ENCODE measurements at regions not wholly inside any gene's neighbourhood (a gene's known extent, or its start where the extent isn't known, plus 50 kb on each side); places are given as distances from the start of the nearest gene placed in this dataset.
"Not testable (repeated sequence)": the region's sequence is repeated elsewhere in the genome, so short reads cannot be mapped to it uniquely, and the experiment has no call there.

DNA sequence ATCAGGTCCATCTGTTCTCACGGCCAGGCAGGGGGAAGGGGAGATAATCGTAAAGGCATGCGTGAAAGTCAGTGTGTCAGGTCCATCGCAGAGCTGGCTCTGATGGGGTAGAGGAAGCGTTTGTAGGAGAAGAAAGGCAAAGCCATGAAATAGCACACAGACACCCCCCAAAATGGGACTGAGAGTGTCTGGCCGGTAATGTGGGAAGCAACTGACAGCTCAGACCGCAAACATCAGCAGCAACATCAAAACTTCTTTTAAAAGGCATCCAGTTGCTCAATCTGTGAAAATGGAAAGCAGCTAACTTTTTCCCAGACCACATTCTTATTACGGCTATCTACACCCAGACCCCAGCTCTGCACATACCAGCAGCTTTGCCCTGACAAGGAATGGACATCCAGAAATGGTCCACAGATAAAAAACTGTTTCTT is 232.6 kb downstream of the EN1 start:
- DNase-seq (ENCODE audit: low spot score) = no peak

DNA sequence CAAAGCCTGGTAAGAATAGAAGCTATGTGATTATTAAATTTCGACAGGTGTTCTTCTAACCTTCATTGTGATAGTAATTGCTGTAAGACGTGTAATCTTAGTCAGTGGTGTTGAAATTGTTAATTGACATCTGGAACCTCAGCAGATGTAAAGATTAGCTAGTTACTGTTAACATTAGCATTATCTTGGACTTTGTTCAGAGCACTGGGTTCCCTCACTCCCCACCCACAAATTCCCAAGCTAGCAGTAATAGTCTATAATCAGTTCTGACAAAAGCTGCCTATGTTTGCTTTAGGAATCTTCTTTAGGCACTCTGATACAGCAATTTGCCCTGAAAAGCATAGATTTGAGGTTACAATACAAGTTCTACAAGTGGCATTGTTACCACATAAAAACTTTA is 233.7 kb downstream of the EN1 start:
- DNase-seq (ENCODE audit: low spot score) = peak; percentile 51

DNA sequence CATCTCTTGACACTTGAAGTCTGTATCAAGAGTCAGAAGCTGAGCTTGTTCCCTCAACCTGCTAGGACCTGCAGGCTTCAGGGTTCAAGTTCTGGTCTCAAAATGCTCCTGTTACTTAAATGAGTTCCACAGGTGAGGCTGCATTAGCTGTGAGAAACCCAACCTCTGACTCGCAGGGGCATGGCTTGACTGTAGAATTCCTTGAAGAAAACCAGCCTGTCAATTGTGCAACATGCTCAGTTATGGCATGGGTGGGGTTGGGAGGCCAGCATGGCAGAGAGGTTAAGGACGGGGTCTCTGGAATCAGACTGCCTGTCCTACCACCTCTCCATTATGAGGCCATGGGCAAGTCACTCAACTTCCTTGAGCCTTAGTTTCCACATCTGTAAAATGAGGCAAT is 235.8 kb downstream of the EN1 start:
- DNase-seq (ENCODE audit: low spot score) = no peak

DNA sequence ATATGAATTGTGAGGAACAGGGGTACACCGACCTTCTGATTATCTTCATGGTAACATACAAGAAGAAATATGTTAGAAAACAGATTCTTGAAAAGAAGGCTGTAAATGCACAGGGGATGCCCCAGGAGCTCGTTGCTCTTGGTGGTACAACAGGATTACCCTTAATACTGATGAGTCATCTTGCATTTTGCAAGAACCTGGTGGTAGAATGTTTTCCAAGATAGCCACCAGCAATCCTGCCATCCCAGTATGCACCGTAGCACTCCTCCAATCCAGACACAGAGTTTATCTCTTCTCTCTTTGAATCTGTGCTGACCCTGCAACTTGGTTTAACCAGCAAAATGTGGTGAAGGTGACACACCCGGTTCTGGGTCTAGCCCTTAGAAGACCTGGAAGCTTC is 238.3 kb downstream of the EN1 start:
- no peak for DNase-seq (ENCODE audit: low spot score)

DNA sequence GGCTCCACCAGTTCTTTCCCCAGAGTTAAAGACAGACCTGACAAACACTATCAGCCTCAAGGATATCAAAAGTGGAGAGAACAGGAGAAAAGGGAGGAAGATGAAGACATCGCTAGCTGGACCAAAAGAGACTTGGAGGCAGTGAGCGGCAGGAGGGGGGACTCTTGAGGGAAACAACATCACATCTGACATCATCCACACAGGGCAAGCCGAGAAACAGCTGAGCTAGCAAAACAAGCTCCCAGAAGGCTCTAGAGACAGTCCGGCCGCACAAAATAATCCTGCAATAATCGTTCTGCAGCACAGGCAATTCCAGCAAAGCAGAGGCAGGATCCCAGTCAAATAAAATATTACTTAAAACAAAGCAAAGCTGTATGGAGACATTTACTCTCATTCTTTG is 239.8 kb downstream of the EN1 start:
- DNase-seq (ENCODE audit: low spot score) = no peak

DNA sequence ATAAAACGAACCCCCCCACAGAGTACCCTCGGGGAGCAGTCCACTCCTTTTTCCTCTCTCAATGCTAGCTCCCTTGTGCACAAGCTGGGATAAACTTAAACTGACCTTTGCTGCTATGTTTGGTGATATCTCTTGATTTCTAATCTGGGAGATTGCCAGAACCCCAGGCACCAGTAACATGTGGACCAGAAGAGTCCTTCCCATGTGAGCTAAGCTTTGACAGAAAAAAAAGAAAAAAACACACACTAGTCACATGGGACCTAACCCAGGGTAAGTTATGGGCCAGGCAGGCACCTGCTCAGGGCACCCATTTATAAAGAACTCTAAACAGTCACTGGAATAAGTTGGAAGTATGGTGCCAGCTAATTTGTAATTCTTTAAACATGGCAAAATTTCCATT is 242.6 kb downstream of the EN1 start:
- DNase-seq (ENCODE audit: low spot score) = no peak

DNA sequence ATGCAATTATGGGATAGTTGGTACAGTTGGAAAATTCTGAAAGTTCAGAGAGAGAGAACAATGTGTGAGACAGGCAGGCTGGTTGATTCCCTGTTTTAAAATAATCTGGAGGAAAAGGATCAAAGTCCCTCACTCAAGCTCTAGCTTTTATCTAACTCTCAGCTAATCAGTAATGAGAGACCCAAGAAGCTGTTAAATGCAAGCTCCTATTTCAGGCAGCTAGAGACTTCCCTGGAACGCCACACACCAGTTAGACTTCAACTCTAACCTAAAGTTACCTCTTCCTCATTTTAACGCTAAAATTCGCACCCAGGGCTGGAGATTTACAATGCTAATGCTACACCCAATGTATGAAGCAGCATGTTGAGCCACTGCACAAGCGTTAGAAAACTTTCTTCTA is 243.1 kb downstream of the EN1 start:
- no peak for DNase-seq (ENCODE audit: low spot score)

DNA sequence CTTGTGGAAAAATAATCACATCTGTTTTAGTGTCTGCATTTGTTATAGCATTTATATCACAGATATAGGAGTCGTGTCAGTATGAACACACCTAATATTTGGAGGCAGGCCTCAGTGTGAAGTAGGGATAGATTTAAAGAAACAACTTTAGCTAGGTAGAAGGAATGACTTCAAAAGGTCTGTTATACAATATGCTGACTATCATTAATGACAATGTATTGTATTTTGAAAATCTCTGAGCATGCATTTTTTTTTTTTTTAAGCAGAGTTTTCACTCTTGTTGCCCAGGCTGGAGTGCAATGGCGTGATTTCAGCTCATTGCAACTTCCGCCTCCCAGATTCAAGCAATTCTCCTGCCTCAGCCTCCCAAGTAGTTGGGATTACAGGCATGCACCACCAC is 248.3 kb downstream of the EN1 start:
- DNase-seq (ENCODE audit: low spot score) = no peak

DNA sequence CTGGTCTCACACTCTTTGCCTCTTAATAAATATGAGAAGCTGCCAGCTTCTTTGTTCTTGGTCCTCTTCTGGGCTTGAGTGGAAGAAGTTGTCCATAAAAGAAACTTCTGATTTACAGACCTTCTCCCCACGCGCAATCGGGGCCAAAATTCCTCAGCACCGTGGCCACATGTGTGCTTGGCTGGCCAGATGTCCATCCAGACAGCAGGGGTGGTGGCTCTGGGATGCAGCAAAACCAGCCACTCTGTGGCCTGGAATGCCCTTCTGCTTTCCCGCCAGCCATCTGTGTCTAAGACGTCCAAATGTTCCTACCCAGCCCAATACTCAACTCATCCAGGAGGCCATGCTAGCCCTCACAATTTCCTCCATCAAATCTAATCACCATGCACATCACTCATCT is 250.8 kb downstream of the EN1 start:
- DNase-seq (ENCODE audit: low spot score) = no peak

DNA sequence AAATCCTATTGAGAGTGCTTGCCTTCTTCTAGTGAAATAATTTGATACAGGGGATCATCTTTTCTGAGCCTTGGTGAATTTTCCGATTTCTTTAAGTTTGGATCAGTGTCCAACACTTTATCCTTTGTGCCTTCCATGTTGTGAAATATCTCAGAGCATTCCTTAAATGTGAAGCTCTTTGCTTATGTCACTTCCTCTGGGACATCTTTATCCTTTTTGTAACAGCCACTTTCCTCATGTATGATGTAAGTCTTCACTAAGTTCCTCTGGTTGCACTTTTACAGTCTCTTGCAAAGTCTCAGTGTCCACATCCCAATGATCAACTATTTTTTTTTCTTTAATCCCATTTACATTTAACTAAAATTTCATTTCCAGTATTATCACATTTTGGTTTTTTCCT is 254.2 kb downstream of the EN1 start:
- DNase-seq (ENCODE audit: low spot score) = no peak

DNA sequence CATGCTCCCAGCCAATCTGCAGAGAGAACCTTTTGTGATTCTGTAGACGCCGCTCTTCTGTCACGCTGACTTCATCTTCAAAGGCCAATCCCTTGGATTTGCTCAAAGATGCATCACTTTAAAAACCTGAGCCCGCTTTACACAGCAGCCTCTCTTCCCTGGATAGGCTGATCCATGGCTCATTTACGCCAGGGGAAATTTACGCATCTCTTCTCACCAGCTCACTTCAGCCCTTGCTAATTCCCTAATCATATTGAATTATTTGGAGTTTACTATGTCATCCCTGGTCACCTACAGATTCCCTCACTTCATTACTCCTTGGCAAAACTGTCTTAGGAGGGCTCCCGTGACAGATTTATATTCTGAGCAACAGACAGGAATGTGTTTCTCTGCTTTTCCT is 256.2 kb downstream of the EN1 start:
- DNase-seq (ENCODE audit: low spot score) = no peak

DNA sequence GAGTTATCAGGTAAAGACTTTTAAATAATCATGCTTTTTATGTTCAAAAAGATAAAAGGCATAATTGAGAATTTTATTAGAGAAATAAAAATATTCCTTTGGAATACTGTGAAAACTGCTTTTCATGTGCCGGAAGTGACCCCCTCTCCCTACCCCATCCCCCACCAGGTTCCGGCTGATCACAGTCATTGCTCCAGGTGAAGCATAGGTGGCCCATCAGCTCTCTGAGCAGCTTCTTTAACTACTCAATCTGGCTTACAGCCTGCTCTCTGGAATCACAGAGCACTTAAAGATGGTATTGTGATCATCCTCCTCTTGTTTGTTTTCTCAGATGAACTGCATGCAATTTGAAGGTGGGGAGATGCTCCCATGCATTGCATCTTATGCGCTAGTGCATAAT is 257.7 kb downstream of the EN1 start:
- no peak for DNase-seq (ENCODE audit: low spot score)

DNA sequence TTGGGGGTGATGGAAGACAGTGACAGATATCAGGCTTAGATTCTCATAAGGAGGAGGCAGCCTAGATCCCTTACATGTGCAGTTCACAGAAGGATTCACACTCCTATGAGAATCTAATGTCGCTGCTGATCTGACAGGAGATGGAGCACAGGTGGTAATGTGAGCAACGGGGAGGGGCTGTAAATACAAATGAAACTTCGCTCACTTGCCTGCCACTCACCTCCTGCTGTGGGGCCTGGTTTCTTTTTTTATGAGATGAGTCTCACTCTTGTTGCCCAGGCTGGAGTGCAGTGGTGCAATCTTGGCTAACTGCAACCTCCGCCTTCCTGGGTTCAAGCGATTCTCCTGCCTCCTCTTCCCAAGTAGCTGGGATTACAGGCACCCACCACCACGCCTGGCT is 258.6 kb downstream of the EN1 start:
- no peak for DNase-seq (ENCODE audit: low spot score)

DNA sequence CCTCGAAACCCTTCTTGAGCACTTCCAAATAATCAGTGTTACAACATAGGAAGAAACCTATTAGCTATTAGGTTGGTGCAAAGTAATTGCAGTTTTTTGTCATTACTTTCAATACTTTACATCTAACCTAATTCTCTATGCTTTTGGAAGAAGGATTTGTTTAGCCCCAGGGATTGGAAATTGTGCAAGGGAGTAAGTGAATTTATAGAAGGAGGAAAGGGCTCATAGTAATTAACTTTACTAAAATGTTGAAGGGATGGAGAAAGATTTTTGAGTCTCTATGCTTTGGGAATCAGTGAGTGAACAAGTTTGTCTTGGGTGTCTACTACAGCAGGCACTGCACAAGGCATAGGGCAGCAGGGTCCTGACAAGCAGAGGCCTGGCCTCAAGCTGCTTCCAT is 261.1 kb downstream of the EN1 start:
- no peak for DNase-seq (ENCODE audit: low spot score)

DNA sequence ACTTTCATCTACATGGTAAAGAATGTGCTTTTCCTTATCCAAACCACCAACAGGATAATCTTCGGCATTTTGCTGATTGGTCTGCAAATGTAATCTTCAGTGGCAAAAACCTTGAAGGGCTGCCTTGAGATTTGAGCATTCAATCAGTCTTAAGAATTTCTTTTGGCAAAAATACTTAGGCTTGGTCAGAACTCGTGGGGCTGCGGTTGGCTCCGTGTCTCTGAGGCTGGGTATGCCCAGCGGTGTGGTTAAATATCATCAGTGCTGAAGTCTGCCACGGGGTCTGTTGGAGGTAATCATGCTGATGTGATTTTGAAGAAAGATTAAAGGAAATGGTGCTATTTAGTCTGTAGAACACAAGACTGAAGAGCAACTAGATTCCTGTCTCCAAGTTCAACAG is 262.6 kb downstream of the EN1 start:
- no peak for DNase-seq (ENCODE audit: low spot score)

DNA sequence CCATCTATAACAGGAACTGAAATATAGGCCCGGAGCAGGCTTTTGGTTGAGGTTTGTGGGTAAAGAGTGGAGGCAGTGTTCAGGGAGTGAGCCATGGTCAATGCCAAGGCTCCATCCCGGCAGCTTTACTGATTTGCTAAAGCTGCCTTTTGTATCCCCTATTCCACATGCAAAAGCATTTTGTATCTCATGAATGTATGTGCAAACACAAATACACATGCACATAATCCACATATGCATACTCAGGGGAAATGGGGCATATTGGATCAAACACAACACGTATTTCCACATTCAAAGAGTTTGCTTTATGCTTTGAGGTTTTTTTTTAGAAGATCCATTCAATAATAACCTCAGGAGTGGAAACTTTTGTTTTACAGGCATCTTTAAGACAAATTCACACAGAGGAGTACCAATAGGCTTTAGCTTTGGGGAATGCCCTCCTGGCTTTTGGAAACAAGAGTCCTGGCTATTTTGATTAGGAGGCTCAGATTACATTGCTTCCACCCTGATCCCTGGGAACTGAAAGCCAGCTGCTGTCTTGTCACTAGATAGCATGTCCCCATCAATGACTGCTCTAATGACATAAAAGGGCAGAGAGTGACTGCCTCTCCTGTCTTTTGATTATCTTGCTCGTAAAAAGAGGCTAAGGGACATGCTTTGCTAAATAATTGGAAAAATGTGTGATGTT is 263.2 kb downstream of the EN1 start:
- no peak for DNase-seq (ENCODE audit: low spot score)

DNA sequence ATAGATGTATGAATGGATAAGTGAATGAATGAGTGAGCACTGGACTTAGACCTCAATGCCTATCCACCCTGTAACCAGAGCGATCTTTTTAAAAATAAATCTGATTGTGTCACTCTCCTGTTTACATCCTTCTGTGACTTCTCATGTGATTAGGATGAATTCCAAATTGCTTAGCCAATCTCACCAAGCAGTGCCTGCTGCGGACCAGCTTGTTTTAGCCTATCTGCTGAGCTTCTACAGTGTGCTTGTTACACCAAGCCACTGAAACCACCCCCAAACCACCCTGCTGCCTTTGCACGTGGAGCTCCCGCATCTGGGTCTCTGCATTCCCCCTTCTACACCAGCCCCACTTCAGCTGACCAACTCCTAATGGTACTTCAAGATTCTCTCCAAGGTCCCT is 265.4 kb downstream of the EN1 start:
- no peak for DNase-seq (ENCODE audit: low spot score)

DNA sequence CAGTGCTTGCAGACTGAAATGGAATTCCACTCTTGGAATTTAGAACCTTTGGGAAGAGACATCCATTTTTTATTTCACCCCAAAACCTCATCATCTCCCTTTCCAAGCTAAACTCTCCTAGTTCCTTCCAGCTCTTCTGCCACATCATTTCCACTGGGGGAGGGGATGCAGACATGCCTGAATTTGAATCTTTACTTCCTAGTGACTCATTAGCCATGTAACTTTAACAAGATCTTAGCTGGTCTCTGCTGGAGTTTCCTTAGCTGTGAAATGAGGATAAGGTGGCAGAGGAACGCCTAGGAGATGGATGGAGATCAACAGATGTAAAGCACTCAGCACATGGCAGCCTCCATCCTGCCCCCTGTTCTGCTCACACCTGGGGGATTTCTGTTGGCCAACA is 266.8 kb downstream of the EN1 start:
- no peak for DNase-seq (ENCODE audit: low spot score)

DNA sequence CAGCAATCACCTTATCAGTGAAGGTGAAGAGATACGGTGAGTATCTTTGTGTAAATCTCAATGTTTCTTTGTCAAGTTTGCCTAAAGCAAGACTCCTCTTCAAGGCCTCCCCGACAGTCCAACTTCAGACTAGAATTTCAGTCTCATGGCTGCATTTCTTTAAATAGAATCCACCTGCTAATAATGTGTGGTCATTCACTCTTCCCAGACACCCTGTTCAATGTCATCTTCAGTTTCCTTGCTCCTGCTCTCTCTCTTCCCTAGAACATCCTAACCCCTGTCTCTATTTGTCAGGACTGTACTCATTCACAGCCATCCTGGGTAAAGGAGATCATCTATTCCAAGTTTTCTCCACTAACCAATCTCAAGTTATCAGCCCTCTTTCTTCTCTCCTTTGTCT is 267.3 kb downstream of the EN1 start:
- no peak for DNase-seq (ENCODE audit: low spot score)

DNA sequence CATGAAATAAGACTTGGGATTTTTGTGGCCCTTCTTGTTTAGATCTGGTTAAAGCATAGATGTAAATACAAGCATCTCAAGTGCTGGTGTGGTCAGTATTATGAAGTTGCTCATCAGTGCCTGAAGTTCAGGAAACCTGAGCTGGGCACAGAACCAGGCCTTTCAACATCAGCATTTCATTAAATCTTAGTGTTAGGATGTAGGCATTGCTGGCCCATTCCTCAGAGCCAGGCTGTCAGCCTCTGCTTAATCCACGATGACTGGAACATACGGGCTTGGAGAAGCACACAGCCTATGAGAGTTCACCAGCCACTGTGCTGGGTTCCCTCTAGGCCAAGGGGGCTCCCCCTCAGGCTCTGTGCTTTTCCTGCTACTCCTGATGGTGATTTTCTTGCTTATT is 270.2 kb downstream of the EN1 start:
- DNase-seq (ENCODE audit: low spot score) = no peak

DNA sequence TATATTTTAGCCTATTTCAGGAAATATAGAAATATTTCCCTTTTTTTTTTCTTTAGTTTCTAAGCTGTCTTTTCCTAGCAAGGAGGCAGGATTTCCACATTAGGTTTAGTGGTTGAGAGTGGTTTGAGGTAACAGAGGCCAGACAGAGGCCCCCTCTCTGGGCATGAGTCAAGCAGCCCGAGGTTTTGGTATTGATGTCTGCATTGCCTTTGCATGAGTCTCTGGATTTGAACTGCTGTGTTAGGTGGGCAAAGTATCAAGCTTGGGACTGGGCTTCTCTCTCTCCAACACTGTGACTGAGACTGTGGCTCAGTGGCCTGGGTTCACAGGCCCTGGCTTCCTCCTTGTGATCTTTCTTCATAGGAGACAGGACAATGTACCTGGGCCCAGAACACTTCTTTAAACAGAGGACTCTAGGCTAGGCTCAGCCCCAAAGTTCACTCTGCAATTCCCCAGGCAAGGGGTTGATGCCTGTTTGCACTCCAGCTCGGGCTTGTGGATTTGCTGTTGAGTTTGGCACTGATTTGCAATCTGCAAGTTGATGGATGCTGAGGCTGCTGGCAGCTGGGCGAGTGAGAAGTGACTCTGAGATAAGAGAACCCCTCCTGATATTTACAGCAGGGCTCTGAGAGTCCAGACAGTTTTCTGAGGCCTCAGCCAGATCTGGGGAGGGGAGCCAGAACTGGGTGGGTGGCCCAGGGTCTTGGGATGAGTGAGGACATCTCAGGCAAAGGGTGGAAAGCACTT is 271.2 kb downstream of the EN1 start:
- DNase-seq (ENCODE audit: low spot score) = no peak

DNA sequence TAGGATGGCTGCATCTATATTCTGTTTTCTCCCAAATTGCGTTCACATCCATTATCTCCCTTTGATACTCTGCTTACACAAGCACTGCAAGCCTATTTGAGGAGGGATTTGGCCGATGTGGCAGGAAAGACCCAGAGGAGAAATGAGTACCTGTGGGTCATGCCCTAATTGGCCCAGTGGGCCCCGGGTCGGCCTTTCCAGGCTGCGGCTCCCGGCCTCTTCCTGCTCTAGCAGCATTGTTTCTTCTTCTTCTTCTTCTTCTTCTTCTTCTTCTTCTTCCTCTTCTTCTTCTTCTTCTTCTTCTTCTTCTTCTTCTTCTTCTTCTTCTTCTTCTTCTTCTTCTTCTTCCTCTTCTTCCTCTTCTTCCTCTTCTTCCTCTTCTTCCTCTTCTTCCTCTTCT is 275.1 kb downstream of the EN1 start:
- DNase-seq (ENCODE audit: low spot score) = not testable (repeated sequence)

DNA sequence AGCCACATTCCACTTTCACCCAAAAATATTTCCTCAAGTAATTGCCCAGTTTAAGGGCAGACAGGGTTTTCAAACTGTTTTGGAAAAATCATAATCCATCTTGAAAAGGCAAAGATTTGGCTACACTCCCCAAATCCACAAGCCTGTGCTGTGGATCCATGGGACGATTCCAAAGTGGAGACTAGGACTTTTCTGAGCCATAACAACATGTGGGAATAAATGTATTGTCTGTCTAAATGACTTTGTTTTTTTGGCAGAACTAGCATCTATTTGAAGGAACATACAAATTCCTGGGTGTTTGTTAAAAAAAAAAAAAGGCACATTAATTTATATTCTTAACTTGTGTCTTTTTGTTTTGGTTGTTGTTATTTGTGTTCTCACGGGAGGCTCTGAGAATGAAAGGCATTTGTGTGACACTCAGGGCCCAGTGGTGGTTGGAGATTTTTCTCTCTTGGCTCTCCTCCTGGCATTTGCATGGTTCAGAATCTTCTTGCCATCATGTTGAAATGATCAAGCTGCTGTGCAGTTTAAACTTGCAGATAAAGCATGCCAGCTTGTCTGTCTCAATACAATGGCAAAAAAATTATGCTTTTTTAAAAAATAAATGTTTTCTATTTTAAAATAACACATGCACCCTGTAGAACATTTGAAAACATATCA is 277.4 kb downstream of the EN1 start:
- DNase-seq (ENCODE audit: low spot score) = no peak
